IgD-negative memory B cell (primary cell): ENCODE measurements at regions not wholly inside any gene's neighbourhood (a gene's known extent, or its start where the extent isn't known, plus 50 kb on each side); places are given as distances from the start of the nearest gene placed in this dataset.
A peak's percentile ranks its signal among the peaks of the same experiment; 100 is the strongest.

Experiments
- H3K27ac Mint-ChIP-seq, 3 donors: one replicate each; pipeline ENCODE4 v1.8.0; 2020 to 2022; ENCODE audit warnings: mild to moderate bottlenecking in 3 of 3, mixed read lengths in 3 of 3, moderate library complexity in 1 of 3
- H3K27me3 Mint-ChIP-seq: one replicate; pipeline ENCODE4 v1.8.0; 2021; ENCODE audit warnings: mixed read lengths
- H3K36me3 Mint-ChIP-seq: one replicate; pipeline ENCODE4 v1.8.0; 2020; ENCODE audit warnings: mild to moderate bottlenecking, mixed read lengths
- H3K4me1 Mint-ChIP-seq, 3 donors: one replicate each; pipeline ENCODE4 v1.8.0; 2020 to 2022; ENCODE audit warnings: mixed read lengths in 3 of 3, mild to moderate bottlenecking in 1 of 3
- H3K4me3 Mint-ChIP-seq, 4 donors: one replicate each; pipeline ENCODE4 v1.8.0; 2020 to 2022; ENCODE audit warnings: mild to moderate bottlenecking in 4 of 4, mixed read lengths in 4 of 4, moderate library complexity in 3 of 4
- H3K9me3 Mint-ChIP-seq, 3 donors: one replicate each; pipeline ENCODE4 v1.8.0; 2020 to 2021; ENCODE audit warnings: mixed read lengths in 3 of 3, mild to moderate bottlenecking in 1 of 3

DNA sequence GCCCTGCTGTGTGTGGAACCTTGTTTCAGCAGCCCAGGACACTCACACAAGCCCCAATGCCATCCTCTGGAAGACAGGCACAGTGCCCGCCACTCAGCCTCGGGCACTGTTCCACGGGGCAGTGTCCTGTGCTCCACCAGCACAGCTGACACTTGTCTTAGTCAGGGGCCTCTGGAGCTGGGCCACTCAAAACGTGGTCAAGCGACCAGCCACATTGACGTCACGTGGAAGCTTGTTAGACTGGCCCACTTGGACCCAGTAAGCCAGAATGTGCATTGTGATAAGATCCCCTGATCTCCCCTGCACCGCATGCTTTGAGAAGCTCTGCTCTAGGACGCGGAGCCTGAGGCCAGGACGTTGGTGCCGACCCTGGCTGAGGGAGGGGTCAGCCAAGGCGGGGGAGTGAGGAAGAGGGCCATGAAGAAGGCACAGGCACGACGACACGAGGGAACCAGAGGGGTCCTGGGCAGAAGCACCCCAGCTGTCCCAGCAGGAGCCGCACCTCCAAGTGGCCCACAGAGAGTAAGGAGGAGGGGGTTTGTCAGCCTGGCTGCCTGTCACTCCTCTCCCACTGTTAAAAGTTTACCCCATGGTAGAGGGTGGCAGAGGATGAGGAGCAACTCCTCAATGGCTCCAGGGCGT lies 64.6 kb downstream of the LINC01488 start:
- Mint-ChIP-seq H3K4me3 (no peak overlapping the region), H3K27ac (peak overlapping the region in 1 of 3 donors; percentile 86), H3K4me1 (peaks cover 6 to 10% (median 8%) of the 10 kb centered on the region in 3 donors), H3K36me3 (no peaks in the 10 kb centered on the region), H3K27me3 (peaks cover 17% of the 10 kb centered on the region), H3K9me3 (peaks cover 4 to 13% (median 12%) of the 10 kb centered on the region in 3 donors)

DNA sequence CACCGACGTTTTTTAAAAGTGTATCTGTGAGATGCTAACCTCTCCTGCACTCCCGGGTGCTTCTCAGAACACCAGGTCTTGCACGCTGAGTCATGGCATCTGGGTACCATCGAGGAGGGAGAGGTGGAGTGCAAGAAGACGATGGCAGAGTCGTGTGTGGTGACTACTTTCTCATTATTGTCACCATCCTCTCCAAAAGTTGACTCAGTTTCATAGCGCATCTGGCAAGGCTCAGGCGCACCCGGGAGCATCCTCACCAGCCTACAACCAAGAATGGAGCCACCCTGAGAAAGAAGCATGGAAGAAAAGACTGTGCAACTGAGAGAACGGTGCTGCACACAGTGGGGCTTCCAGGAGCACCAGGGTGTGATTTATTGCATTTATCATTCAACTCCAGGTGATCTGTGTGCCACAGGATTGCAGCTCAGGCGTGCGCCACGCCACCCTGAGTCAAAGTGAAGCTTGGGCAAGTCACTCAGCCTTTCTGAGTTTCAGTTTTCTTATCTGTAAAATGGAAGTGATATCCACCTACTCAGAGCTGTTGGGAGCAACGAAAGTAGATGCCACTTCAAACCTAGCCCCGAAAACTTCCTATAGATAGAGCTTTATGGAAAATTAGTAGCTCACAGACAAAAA lies 65.4 kb downstream of the LINC01488 start:
- Mint-ChIP-seq H3K4me3 (peak overlapping the region in 1 of 4 donors; percentile 24), H3K9me3 (peaks cover 6 to 16% (median 13%) of the 10 kb centered on the region in 3 donors), H3K4me1 (peaks cover 6 to 10% (median 8%) of the 10 kb centered on the region in 3 donors), H3K27me3 (peaks cover 17% of the 10 kb centered on the region), H3K27ac (peak overlapping the region in 1 of 3 donors; percentile 86), H3K36me3 (no peaks in the 10 kb centered on the region)

DNA sequence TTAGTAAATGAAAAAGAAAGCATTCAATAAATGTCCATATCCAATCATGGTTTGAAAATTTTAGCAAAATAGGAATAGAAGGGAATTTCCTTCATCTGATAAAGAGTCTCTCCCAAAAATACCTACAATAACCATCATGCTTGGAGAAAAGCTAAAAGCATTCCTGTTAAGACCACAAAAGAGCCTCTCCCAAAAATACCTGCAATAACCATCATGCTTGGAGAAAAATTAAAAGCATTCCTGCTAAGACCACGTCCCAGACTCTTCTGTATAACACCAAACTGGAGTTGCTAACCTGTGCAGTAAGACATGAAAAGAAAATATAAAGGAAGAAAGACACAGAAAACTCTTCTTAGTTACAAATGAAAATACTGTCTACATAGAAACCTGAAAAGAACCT lies 69.4 kb downstream of the LINC01488 start:
- Mint-ChIP-seq H3K9me3 (peaks cover 9 to 19% (median 13%) of the 10 kb centered on the region in 3 donors), H3K36me3 (no peaks in the 10 kb centered on the region), H3K4me3 (no peak overlapping the region), H3K27ac (no peak overlapping the region), H3K27me3 (peaks cover 6% of the 10 kb centered on the region), H3K4me1 (peaks cover 3 to 10% (median 8%) of the 10 kb centered on the region in 3 donors)

DNA sequence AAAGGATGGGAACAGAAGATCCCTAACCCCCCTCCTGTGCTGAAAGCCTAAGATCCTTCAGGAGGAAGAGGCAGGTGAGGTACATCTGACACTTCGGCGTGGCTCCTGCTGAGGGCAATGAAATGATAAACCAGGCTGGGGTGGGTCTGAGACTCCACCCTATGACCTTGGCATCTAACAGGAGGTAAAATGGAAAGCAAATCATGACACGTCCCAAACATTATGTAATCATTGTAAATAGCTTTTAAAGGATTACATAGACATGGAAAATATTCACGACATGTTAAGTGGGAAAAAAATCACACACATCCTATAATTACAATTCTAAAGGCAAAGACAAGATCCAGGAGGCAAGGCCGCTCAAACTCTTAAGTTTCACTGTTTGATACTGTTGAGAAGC lies 70.5 kb downstream of the LINC01488 start:
- Mint-ChIP-seq H3K9me3 (peaks cover 9 to 19% (median 13%) of the 10 kb centered on the region in 3 donors), H3K4me3 (no peak overlapping the region), H3K27me3 (peaks cover 2% of the 10 kb centered on the region), H3K27ac (no peak overlapping the region), H3K4me1 (peaks cover 0 to 4% (median 3%) of the 10 kb centered on the region in 3 donors), H3K36me3 (no peaks in the 10 kb centered on the region)

GRCh38 chr11:69552951-69553350 lies 71.5 kb downstream of the LINC01488 start:
- no peaks in the 10 kb centered on the region for H3K4me1 Mint-ChIP-seq
- H3K4me3 Mint-ChIP-seq = peak overlapping the region in 1 of 4 donors; percentile 27
- no peak overlapping the region for H3K27ac Mint-ChIP-seq
- peaks cover 2% of the 10 kb centered on the region for H3K27me3 Mint-ChIP-seq
- peaks cover 9 to 19% (median 13%) of the 10 kb centered on the region in 3 donors for H3K9me3 Mint-ChIP-seq
- no peaks in the 10 kb centered on the region for H3K36me3 Mint-ChIP-seq

GRCh38 chr11:69553416-69554357 lies 72.2 kb downstream of the LINC01488 start:
- Mint-ChIP-seq H3K4me3 (no peak overlapping the region), H3K36me3 (no peaks in the 10 kb centered on the region), H3K27ac (no peak overlapping the region), H3K4me1 (no peaks in the 10 kb centered on the region), H3K27me3 (peaks cover 2% of the 10 kb centered on the region), H3K9me3 (peaks cover 9 to 19% (median 13%) of the 10 kb centered on the region in 3 donors)

DNA sequence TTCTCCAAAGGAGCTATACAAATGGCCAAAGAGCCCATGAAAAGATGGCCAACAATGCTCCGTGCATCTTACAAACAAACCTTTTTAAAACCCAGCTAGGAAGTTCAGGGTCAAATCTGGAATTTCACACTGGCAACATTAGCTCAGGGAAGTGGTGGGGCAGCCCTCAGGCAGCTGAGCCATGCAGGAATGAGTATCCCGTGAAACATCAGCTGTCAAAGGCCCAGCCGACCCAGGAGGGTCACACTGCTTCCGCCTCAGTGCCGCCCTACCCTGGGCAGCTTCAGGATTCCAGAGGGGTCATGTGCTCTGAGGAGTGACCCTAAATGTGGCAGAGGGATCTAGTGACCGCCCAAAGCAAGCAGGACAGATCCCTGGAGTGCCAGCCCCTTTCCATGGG lies 73.4 kb downstream of the LINC01488 start:
- no peak overlapping the region for H3K27ac Mint-ChIP-seq
- no peak overlapping the region for H3K4me3 Mint-ChIP-seq
- H3K27me3 Mint-ChIP-seq = peaks cover 7% of the 10 kb centered on the region
- no peaks in the 10 kb centered on the region for H3K36me3 Mint-ChIP-seq
- peaks cover 4 to 11% (median 5%) of the 10 kb centered on the region in 3 donors for H3K9me3 Mint-ChIP-seq
- no peaks in the 10 kb centered on the region for H3K4me1 Mint-ChIP-seq

DNA sequence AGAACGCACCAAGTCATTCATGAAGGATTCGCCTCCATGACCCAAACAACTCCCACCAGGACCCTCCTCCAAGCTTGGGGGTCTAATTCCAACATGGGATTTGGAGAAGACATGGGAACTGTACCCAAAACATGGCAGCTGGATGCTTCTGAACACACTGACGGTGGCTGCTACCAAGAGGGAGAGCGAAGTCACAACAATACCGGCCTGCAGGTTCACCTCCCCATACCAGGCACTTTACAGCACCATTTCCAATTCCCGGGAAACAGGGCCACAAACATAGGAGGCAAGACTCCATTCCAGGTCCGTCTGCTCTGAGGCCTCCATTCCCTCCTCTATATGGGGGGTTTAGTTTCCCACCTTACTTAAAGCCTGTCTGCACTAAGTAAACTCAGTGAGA lies 75.8 kb downstream of the LINC01488 start:
- H3K4me1 Mint-ChIP-seq = no peaks in the 10 kb centered on the region
- peaks cover 0 to 2% (median 0%) of the 10 kb centered on the region in 3 donors for H3K9me3 Mint-ChIP-seq
- no peak overlapping the region for H3K27ac Mint-ChIP-seq
- H3K4me3 Mint-ChIP-seq = no peak overlapping the region
- H3K36me3 Mint-ChIP-seq = peaks cover 2% of the 10 kb centered on the region
- peaks cover 7% of the 10 kb centered on the region for H3K27me3 Mint-ChIP-seq

DNA sequence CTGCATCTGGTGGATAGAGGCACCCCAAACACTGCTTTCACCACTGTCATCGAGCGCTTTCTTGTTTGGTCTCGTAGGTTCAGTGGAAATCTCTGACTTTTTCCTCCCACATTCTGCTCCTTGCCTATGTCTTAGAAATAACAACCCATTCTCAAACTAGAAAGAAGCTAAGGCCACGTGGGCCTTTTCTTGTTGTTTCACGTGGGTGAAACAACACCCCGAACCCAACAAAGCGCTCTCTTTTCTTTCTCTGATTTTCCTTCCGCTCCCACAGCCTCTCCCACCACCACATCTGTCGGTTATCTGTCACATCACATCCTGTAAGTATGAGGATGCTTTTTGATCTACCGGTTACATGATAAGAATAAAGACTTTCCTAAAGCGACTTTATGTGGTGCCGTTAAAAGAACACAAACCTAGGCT lies 77.1 kb downstream of the LINC01488 start:
- H3K9me3 Mint-ChIP-seq = peaks cover 0 to 2% (median 0%) of the 10 kb centered on the region in 3 donors

GRCh38 chr11:69559181-69559580 lies 77.7 kb downstream of the LINC01488 start:
- Mint-ChIP-seq H3K4me1 (no peaks in the 10 kb centered on the region), H3K27me3 (peaks cover 8% of the 10 kb centered on the region), H3K4me3 (no peak overlapping the region), H3K9me3 (peaks cover 0 to 2% (median 0%) of the 10 kb centered on the region in 3 donors), H3K36me3 (peaks cover 2% of the 10 kb centered on the region), H3K27ac (no peak overlapping the region)

More for the DNA sequence above, 77.1 kb downstream of the LINC01488 start:
- no peak overlapping the region for H3K4me3 Mint-ChIP-seq
- H3K4me1 Mint-ChIP-seq = no peaks in the 10 kb centered on the region
- peaks cover 2% of the 10 kb centered on the region for H3K36me3 Mint-ChIP-seq
- no peak overlapping the region for H3K27ac Mint-ChIP-seq
- H3K27me3 Mint-ChIP-seq = peaks cover 8% of the 10 kb centered on the region

DNA sequence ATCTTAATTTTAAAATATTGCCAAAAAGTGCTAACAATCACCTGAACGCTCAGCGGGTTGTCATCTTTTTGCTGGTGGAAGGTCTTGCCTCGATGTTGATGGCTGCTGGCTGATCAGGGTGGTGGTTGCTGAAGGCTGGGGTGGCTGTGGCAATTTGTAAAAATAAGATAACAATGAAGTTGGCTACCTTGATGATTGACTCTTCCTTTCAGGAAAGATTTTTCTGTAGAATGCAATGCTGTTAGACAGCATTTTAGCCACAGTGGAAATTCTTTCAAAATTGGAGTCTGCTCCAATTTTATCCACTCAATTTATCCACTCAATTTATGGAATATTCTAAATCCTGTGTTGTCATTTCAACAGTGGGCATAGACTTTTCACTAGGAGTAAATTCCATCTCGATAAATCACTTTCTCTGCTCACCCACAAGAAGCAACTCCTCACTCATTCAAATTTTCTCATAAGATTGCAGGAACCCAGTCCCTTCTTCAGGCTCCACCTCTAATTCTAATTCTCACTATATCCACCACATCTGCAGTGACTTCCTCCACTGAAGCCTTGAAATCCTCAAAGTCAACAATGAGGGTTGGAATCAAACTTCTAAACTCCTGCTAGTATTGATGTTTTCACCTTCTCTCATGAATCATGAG lies 78.8 kb downstream of the LINC01488 start:
- Mint-ChIP-seq H3K9me3 (peaks cover 0 to 2% (median 0%) of the 10 kb centered on the region in 3 donors), H3K27ac (no peak overlapping the region), H3K4me3 (no peak overlapping the region), H3K4me1 (no peaks in the 10 kb centered on the region), H3K36me3 (peaks cover 2% of the 10 kb centered on the region), H3K27me3 (peaks cover 7% of the 10 kb centered on the region)

DNA sequence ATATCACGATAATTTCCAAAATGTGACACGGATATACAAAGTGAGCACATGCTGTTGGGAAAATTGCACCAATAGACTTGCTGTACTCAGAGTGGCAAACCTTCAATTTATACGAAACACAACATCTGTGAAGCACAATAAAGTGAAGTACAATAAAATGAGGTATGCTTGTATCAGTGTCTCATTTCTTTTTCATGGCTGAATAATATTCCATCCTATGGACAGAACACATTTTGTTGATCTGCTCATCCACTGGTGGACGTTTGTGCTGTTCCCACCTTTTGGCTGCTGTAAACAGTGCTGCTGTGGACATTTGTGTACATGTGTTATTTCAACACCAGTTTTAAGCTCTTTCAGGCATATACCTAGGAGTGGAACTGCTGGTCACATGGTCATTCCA lies 78.7 kb upstream of the CCND1 start:
- Mint-ChIP-seq H3K4me3 (no peak overlapping the region), H3K9me3 (peaks cover 1 to 9% (median 2%) of the 10 kb centered on the region in 3 donors), H3K27ac (no peak overlapping the region), H3K27me3 (peaks cover 7% of the 10 kb centered on the region), H3K4me1 (no peaks in the 10 kb centered on the region), H3K36me3 (peaks cover 2% of the 10 kb centered on the region)

DNA sequence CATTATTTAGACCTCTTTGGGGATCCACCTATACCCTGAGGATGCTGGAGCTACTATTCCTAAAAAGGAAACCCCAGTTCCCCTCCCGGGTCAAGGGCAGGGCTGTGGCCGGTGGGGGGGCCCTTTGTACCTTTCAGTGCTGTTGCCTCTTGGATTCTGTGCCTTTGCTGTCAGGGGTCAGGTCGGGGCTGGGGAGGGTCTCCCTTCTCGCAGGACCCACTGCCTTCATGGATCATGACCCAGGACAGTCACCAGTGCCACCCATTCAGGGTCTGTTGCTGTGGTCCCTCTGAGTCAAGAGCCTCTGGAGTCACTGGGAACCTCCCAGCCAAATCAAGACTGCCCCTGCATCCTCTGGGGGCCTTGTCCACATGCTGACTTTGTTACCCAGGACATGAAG lies 78.1 kb upstream of the CCND1 start:
- peaks cover 7% of the 10 kb centered on the region for H3K27me3 Mint-ChIP-seq
- peaks cover 1 to 9% (median 2%) of the 10 kb centered on the region in 3 donors for H3K9me3 Mint-ChIP-seq
- peaks cover 2% of the 10 kb centered on the region for H3K36me3 Mint-ChIP-seq
- H3K4me3 Mint-ChIP-seq = no peak overlapping the region
- H3K4me1 Mint-ChIP-seq = no peaks in the 10 kb centered on the region
- H3K27ac Mint-ChIP-seq = no peak overlapping the region

GRCh38 chr11:69563306-69563705 lies 77.7 kb upstream of the CCND1 start:
- Mint-ChIP-seq H3K27me3 (peaks cover 7% of the 10 kb centered on the region), H3K36me3 (peaks cover 2% of the 10 kb centered on the region), H3K9me3 (peaks cover 1 to 9% (median 2%) of the 10 kb centered on the region in 3 donors), H3K27ac (no peak overlapping the region), H3K4me3 (no peak overlapping the region), H3K4me1 (no peaks in the 10 kb centered on the region)
